Sigmoid colon (tissue), 6 donors: ENCODE measurements at regions not wholly inside any gene's neighbourhood (a gene's known extent, or its start where the extent isn't known, plus 50 kb on each side); places are given as distances from the start of the nearest gene placed in this dataset.
"Not testable (repeated sequence)": the region's sequence is repeated elsewhere in the genome, so short reads cannot be mapped to it uniquely, and the experiment has no call there.

Source experiments
- DNase-seq: peaks from one replicate; pipeline ENCODE4 v3.0.0-alpha.2; 2019
- H3K27ac ChIP-seq, 4 donors: fragments of 200-600 bp; sonication (generic); one replicate each; pipeline ENCODE4 v1.5.1; 2016 to 2019; ENCODE audit warnings: mild to moderate bottlenecking in 1 of 4
- H3K27me3 ChIP-seq, 3 donors: fragments of 200-600 bp; sonication (generic); one replicate each; pipeline ENCODE4 v1.5.1; 2019; ENCODE audit warnings: mild to moderate bottlenecking in 1 of 3
- H3K36me3 ChIP-seq, 4 donors: fragments of 200-600 bp; sonication (generic); one replicate each; pipeline ENCODE4 v1.5.1; 2016 to 2019
- H3K4me1 ChIP-seq, 4 donors: fragments of 200-600 bp; sonication (generic); one replicate each; pipeline ENCODE4 v1.5.1; 2017 to 2019
- H3K4me3 ChIP-seq, 4 donors: fragments of 200-600 bp; sonication (generic); one replicate each; pipeline ENCODE4 v1.5.1; 2017 to 2019; ENCODE audit warnings: mild to moderate bottlenecking in 2 of 4, moderate library complexity in 1 of 4
- H3K9me3 ChIP-seq, 4 donors: fragments of 200-600 bp in 3 of 4; sonication (generic) in 3 of 4; one replicate each; pipeline versions ENCODE4 v1.5.1 to v1.6.1; 2013 to 2019
- EP300 ChIP-seq, 4 donors: sonication (generic); formaldehyde crosslinking; IDR thresholded peaks; one replicate each; pipeline ENCODE4 v1.6.1; 2017; ENCODE audit warnings: antibody characterized with exemption in 4 of 4
- POLR2A ChIP-seq, 2 donors: fragments of 450-650 bp; IDR thresholded peaks; one replicate each; pipeline ENCODE4 v1.6.1; 2016; ENCODE audit warnings: antibody characterized with exemption in 2 of 2, mild to moderate bottlenecking in 2 of 2, moderate library complexity in 2 of 2
- POLR2AphosphoS5 ChIP-seq, 4 donors: sonication (generic); formaldehyde crosslinking; IDR thresholded peaks; one replicate each; pipeline ENCODE4 v1.6.1; 2017; ENCODE audit warnings: antibody characterized with exemption in 4 of 4
- WGBS, 2 donors: extraction: QIAGEN DNeasy Blood & Tissue Kit; methylation state at CpG; one replicate each; pipeline ENCODE4 v1.1.7; 2013; 5-methylcytosine and 5-hydroxymethylcytosine counted together
- intact Hi-C: fragments of 100-400 bp; cut with DNase I; formaldehyde crosslinking; loops from one replicate; pipeline ENCODE4 v1.15.1; 2023
- TF ChIP-seq, protein P1 (sequence below), 4 experiments: fragments of 450-650 bp in 3 of 4; fragments of 200-600 bp in 1 of 4; IDR thresholded peaks; one replicate each; pipeline ENCODE4 v1.5.1; 2016 to 2019; ENCODE audit warnings: antibody characterized with exemption in 4 of 4, mild to moderate bottlenecking in 3 of 4, moderate library complexity in 2 of 4
- donor health status: healthy with polysubstance abuse.
- donor health status: healthy.

DNA sequence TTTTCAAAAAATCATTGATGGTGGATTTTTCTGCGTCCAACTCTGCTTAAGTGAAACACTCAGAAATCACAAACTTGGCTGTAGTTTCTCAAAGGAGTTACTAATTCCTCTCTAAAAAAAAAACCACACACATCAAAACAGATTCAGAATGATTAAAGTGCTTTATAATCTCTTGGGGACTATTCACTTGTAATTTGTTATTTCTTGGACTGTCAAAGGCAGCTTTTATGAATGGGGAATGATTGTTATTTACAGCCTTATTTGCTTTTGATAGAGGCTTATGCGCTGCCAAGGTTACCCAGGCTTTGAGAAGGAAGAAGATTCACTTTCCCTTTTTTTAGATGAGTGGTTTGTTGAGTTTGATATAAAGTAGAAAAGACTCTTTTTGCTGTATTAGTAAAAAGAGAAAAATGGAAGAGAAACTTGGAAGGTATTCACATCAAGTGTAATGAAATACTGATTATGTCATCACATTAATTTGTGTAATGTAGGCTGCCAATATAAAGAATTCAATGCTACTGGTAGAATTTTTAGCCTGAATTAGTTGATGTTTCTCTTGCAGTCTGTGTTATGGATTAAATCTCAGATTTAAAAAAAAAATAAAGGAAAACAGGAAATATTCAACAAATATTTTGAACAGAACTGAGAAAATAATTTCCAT lies 381.0 kb upstream of the SASH1 start:
- Histone ChIP-seq H3K36me3 (no peaks in the 10 kb centered on the region), H3K9me3 (no peaks in the 10 kb centered on the region), H3K4me1 (peaks cover 0 to 6% (median 0%) of the 10 kb centered on the region in 4 donors), H3K4me3 (no peak overlapping the region), H3K27me3 (no peaks in the 10 kb centered on the region), H3K27ac (no peak overlapping the region)
- TF ChIP-seq POLR2A (IDR thresholded peaks at IDR 0.05) (no peak), POLR2AphosphoS5 (IDR thresholded peaks at IDR 0.05) (no peak), EP300 (IDR thresholded peaks at IDR 0.05) (no peak)
- TF ChIP-seq, protein P1, sequence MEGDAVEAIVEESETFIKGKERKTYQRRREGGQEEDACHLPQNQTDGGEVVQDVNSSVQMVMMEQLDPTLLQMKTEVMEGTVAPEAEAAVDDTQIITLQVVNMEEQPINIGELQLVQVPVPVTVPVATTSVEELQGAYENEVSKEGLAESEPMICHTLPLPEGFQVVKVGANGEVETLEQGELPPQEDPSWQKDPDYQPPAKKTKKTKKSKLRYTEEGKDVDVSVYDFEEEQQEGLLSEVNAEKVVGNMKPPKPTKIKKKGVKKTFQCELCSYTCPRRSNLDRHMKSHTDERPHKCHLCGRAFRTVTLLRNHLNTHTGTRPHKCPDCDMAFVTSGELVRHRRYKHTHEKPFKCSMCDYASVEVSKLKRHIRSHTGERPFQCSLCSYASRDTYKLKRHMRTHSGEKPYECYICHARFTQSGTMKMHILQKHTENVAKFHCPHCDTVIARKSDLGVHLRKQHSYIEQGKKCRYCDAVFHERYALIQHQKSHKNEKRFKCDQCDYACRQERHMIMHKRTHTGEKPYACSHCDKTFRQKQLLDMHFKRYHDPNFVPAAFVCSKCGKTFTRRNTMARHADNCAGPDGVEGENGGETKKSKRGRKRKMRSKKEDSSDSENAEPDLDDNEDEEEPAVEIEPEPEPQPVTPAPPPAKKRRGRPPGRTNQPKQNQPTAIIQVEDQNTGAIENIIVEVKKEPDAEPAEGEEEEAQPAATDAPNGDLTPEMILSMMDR (IDR thresholded peaks at IDR 0.05), result no peak
- intact Hi-C loops, result no loop called here
- no peak for DNase-seq
- 55 to 59% methylated on average over 2 of the region's 2 CpGs for WGBS, 2 donors

DNA sequence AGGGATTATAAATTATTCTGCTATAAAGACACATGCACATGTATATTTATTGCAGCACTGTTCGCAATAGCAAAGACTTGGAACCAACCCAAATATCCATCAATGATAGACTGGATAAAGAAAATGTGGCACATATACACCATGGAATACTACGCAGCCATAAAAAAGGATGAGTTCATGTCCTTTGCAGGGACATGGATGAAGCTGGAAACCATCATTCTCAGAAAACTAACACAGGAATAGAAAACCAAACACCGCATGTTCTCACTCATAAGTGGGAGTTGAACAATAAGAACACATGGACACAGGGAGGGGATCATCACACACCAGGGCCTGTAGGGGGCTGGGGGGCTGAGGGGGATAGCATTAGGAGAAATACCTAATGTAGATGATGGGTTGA lies 377.2 kb upstream of the SASH1 start:
- H3K36me3 ChIP-seq, H3K4me1 ChIP-seq, DNase-seq, H3K4me3 ChIP-seq, intact Hi-C loops, H3K27me3 ChIP-seq, H3K27ac ChIP-seq, H3K9me3 ChIP-seq: not testable (repeated sequence)
- 96 to 98% methylated on average over 3 of the region's 3 CpGs for WGBS, 2 donors

DNA sequence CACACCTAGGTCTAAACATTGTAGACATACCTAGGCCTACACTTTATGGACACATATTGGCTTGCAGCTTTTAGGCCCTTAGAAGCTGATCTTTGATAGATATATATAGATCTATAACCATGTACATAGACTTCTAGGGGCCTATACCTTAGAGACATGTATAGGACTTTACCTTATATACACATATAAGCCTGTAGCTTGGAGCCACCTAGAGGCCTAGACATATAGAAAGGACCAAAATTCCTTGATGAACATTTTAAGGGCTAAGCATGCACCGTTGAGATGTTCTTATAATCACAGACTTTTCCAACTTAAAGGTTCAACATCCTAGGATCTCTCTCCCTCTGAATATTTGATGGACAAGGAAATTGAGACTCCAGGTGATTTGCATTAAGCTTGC lies 371.7 kb upstream of the SASH1 start:
- Histone ChIP-seq H3K36me3 (no peaks in the 10 kb centered on the region), H3K4me1 (no peaks in the 10 kb centered on the region), H3K9me3 (no peaks in the 10 kb centered on the region), H3K4me3 (no peak overlapping the region), H3K27me3 (no peaks in the 10 kb centered on the region), H3K27ac (no peak overlapping the region)
- TF ChIP-seq POLR2A (IDR thresholded peaks at IDR 0.05) (no peak), POLR2AphosphoS5 (IDR thresholded peaks at IDR 0.05) (no peak), EP300 (IDR thresholded peaks at IDR 0.05) (no peak)
- TF ChIP-seq, protein P1 (IDR thresholded peaks at IDR 0.05), result no peak
- WGBS, 2 donors, result 70 to 71% methylated on average over 1 of the region's 1 CpG
- intact Hi-C loops, result no loop called here
- DNase-seq, result no peak

DNA sequence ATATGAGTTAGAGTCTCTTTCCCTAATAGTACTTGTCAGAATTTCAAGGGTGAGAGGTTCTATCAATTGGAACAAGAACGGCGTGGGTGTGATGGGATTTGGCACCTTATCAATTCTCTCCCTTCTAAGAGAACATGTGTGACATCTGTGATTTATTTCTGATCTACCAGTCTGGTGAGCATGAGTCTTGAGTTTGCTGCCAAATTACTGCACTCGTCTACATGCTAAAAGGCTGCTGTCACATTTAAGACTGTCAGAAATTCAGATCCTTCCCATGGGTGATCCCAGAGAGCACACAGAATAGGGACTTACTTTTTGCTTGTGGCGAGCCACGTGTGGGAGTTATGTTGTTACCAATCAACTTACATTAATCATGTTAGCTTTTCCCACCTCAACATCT lies 370.2 kb upstream of the SASH1 start:
- H3K27ac ChIP-seq, result no peak overlapping the region
- intact Hi-C loops, result no loop called here
- H3K9me3 ChIP-seq, result no peaks in the 10 kb centered on the region
- no peaks in the 10 kb centered on the region for H3K27me3 ChIP-seq
- no peaks in the 10 kb centered on the region for H3K36me3 ChIP-seq
- no peak for DNase-seq
- H3K4me1 ChIP-seq, result no peaks in the 10 kb centered on the region
- H3K4me3 ChIP-seq, result no peak overlapping the region
- TF ChIP-seq POLR2AphosphoS5 (IDR thresholded peaks at IDR 0.05) (no peak), POLR2A (IDR thresholded peaks at IDR 0.05) (no peak), EP300 (IDR thresholded peaks at IDR 0.05) (no peak)
- TF ChIP-seq, protein P1 (IDR thresholded peaks at IDR 0.05), result no peak
- WGBS, 2 donors, result 88% methylated on average over 5 of the region's 5 CpGs

DNA sequence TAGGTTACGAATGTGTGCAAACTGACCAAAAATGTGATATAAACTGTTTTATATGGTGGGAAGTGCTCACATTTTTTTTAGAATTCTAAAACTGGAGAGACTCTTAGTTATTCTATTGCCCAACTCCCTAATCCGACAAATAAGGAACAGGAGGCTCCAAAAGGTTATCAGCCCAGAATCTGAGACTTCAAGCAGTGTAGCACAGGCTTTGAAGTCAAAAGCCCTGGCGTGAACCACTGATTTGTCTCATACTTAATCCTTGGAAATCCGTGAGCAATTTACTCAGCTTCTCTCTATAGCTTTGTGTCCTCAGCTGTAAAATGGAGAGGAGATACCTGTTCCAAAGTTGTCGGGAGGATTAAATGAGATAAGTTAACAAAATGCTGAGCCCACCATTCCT lies 368.8 kb upstream of the SASH1 start:
- Histone ChIP-seq H3K36me3 (no peaks in the 10 kb centered on the region), H3K27ac (no peak overlapping the region), H3K27me3 (no peaks in the 10 kb centered on the region), H3K4me3 (no peak overlapping the region), H3K4me1 (no peaks in the 10 kb centered on the region), H3K9me3 (no peaks in the 10 kb centered on the region)
- 91 to 93% methylated on average over 5 of the region's 5 CpGs for WGBS, 2 donors
- TF ChIP-seq POLR2AphosphoS5 (IDR thresholded peaks at IDR 0.05), result no peak
- TF ChIP-seq, protein P1 (IDR thresholded peaks at IDR 0.05), result no peak
- TF ChIP-seq POLR2A (IDR thresholded peaks at IDR 0.05), result no peak
- no peak for TF ChIP-seq EP300 (IDR thresholded peaks at IDR 0.05)
- no peak for DNase-seq
- intact Hi-C loops, result no loop called here
